ENCODE measurements at regions not wholly inside any gene's neighbourhood (a gene's known extent, or its start where the extent isn't known, plus 50 kb on each side); places are given as distances from the start of the nearest gene placed in this dataset.
"Not testable (repeated sequence)": the region's sequence is repeated elsewhere in the genome, so short reads cannot be mapped to it uniquely, and the experiment has no call there.

- Mint-ChIP-seq H3K4me1 (ENCODE audit: low read depth, unreplicated experiment) (no peaks in the 10 kb centered on the region), H3K27me3 (ENCODE audit: low read depth, unreplicated experiment) (no peaks in the 10 kb centered on the region), H3K9me3 (ENCODE audit: unreplicated experiment) (peaks cover 1% of the 10 kb centered on the region), H3K36me3 (ENCODE audit: low read depth, unreplicated experiment) (no peaks in the 10 kb centered on the region), H3K4me3 (ENCODE audit: unreplicated experiment) (no peak overlapping the region), H3K27ac (ENCODE audit: unreplicated experiment) (no peak overlapping the region)
- Histone ChIP-seq H3K9ac (ENCODE audit: low read length) (no peak overlapping the region), H3K9me3 (ENCODE audit: insufficient read depth, low read depth, low read length) (no peaks in the 10 kb centered on the region), H4K20me1 (ENCODE audit: insufficient read depth, low read length) (no peaks in the 10 kb centered on the region), H3K27ac (ENCODE audit: low read depth, low read length) (no peak overlapping the region), H2AFZ (ENCODE audit: low read depth, low read length) (no peak overlapping the region), H3K79me2 (ENCODE audit: insufficient read depth, low read length) (no peaks in the 10 kb centered on the region), H3K4me2 (ENCODE audit: low read length) (no peak overlapping the region), H3K36me3 (ENCODE audit: insufficient read depth, low read length) (no peaks in the 10 kb centered on the region), H3K4me1 (ENCODE audit: insufficient read depth, low read length) (no peaks in the 10 kb centered on the region), H3K27me3 (ENCODE audit: insufficient read depth, low read length) (no peaks in the 10 kb centered on the region), H3K4me3 (ENCODE audit: insufficient read depth, low read depth, low read length) (no peak overlapping the region)
- FAIRE-seq (no peak), DNase-seq (ENCODE audit: low read depth) (no peak)
- TF ChIP-seq CTCF (IDR thresholded peaks at IDR 0.05; ENCODE audit: insufficient read depth, low read depth, low read length) (no peak), EZH2 (IDR thresholded peaks at IDR 0.05; ENCODE audit: insufficient read depth, low read length) (no peak)
Observed at GRCh38 chr10:85139124-85139523, 810.7 kb downstream of the CCSER2 start.

- not testable (repeated sequence) for H3K36me3 Mint-ChIP-seq (ENCODE audit: low read depth, unreplicated experiment)
Observed at GRCh38 chr10:85141520-85141919, 813.1 kb downstream of the CCSER2 start.

GRCh38 chr10:85145966-85146365 is 817.6 kb downstream of the CCSER2 start:
- H3K9ac ChIP-seq (ENCODE audit: low read length): no peak overlapping the region
- no peak for TF ChIP-seq CTCF (IDR thresholded peaks at IDR 0.05; ENCODE audit: insufficient read depth, low read depth, low read length)
- no peak for TF ChIP-seq EZH2 (IDR thresholded peaks at IDR 0.05; ENCODE audit: insufficient read depth, low read length)
- no peak overlapping the region for H3K4me3 ChIP-seq (ENCODE audit: insufficient read depth, low read depth, low read length)
- no peak for DNase-seq (ENCODE audit: low read depth)
- H3K27ac ChIP-seq (ENCODE audit: low read depth, low read length): no peak overlapping the region
- Mint-ChIP-seq H3K27ac (ENCODE audit: unreplicated experiment) (no peak overlapping the region), H3K4me1 (ENCODE audit: low read depth, unreplicated experiment) (no peaks in the 10 kb centered on the region), H3K4me3 (ENCODE audit: unreplicated experiment) (no peak overlapping the region), H3K36me3 (ENCODE audit: low read depth, unreplicated experiment) (no peaks in the 10 kb centered on the region), H3K27me3 (ENCODE audit: low read depth, unreplicated experiment) (peaks cover 8% of the 10 kb centered on the region), H3K9me3 (ENCODE audit: unreplicated experiment) (peaks cover 4% of the 10 kb centered on the region)
- no peak for FAIRE-seq
- peaks cover 3% of the 10 kb centered on the region for H3K9me3 ChIP-seq (ENCODE audit: insufficient read depth, low read depth, low read length)
- H3K27me3 ChIP-seq (ENCODE audit: insufficient read depth, low read length): no peaks in the 10 kb centered on the region
- H4K20me1 ChIP-seq (ENCODE audit: insufficient read depth, low read length): no peaks in the 10 kb centered on the region
- no peaks in the 10 kb centered on the region for H3K79me2 ChIP-seq (ENCODE audit: insufficient read depth, low read length)
- no peaks in the 10 kb centered on the region for H3K36me3 ChIP-seq (ENCODE audit: insufficient read depth, low read length)
- H3K4me2 ChIP-seq (ENCODE audit: low read length): no peak overlapping the region
- no peaks in the 10 kb centered on the region for H3K4me1 ChIP-seq (ENCODE audit: insufficient read depth, low read length)
- no peak overlapping the region for H2AFZ ChIP-seq (ENCODE audit: low read depth, low read length)

More at GRCh38 chr10:85141520-85141919, 813.1 kb downstream of the CCSER2 start:
- H3K27me3 Mint-ChIP-seq (ENCODE audit: low read depth, unreplicated experiment); H3K4me2 ChIP-seq (ENCODE audit: low read length); H4K20me1 ChIP-seq (ENCODE audit: insufficient read depth, low read length); H3K79me2 ChIP-seq (ENCODE audit: insufficient read depth, low read length); H3K4me1 Mint-ChIP-seq (ENCODE audit: low read depth, unreplicated experiment); FAIRE-seq; H2AFZ ChIP-seq (ENCODE audit: low read depth, low read length); H3K36me3 ChIP-seq (ENCODE audit: insufficient read depth, low read length); H3K27ac ChIP-seq (ENCODE audit: low read depth, low read length); H3K27ac Mint-ChIP-seq (ENCODE audit: unreplicated experiment); H3K27me3 ChIP-seq (ENCODE audit: insufficient read depth, low read length); H3K9me3 ChIP-seq (ENCODE audit: insufficient read depth, low read depth, low read length); H3K9ac ChIP-seq (ENCODE audit: low read length); H3K4me3 ChIP-seq (ENCODE audit: insufficient read depth, low read depth, low read length); H3K9me3 Mint-ChIP-seq (ENCODE audit: unreplicated experiment); H3K4me3 Mint-ChIP-seq (ENCODE audit: unreplicated experiment); DNase-seq (ENCODE audit: low read depth); H3K4me1 ChIP-seq (ENCODE audit: insufficient read depth, low read length): not testable (repeated sequence)
